HFF-Myc (cell line): ENCODE measurements at regions not wholly inside any gene's neighbourhood (a gene's known extent, or its start where the extent isn't known, plus 50 kb on each side); places are given as distances from the start of the nearest gene placed in this dataset.

Source experiments
- DNase-seq: peaks from one replicate; pipeline ENCODE4 v3.0.0-alpha.2; 2011; ENCODE audit warnings: low read depth; ENCODE audit errors: extremely low read depth
- H3K4me3 ChIP-seq: replicated peaks from 2 replicates; pipeline ENCODE4 v1.5.1; 2011; ENCODE audit warnings: low read depth, mild to moderate bottlenecking, control low read depth, low read length
- TF ChIP-seq, protein P1 (sequence below): IDR thresholded peaks from 2 replicates; pipeline ENCODE4 v1.5.1; 2012; ENCODE audit warnings: mild to moderate bottlenecking, low read depth, low read length, control low read depth; ENCODE audit errors: missing control alignments

- TF ChIP-seq, protein P1, sequence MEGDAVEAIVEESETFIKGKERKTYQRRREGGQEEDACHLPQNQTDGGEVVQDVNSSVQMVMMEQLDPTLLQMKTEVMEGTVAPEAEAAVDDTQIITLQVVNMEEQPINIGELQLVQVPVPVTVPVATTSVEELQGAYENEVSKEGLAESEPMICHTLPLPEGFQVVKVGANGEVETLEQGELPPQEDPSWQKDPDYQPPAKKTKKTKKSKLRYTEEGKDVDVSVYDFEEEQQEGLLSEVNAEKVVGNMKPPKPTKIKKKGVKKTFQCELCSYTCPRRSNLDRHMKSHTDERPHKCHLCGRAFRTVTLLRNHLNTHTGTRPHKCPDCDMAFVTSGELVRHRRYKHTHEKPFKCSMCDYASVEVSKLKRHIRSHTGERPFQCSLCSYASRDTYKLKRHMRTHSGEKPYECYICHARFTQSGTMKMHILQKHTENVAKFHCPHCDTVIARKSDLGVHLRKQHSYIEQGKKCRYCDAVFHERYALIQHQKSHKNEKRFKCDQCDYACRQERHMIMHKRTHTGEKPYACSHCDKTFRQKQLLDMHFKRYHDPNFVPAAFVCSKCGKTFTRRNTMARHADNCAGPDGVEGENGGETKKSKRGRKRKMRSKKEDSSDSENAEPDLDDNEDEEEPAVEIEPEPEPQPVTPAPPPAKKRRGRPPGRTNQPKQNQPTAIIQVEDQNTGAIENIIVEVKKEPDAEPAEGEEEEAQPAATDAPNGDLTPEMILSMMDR = no peak
- H3K4me3 ChIP-seq = no peak overlapping the region
- DNase-seq = no peak
Measured at GRCh38 chr4:152020073-152020472, 259.3 kb upstream of the GATB start.

DNA sequence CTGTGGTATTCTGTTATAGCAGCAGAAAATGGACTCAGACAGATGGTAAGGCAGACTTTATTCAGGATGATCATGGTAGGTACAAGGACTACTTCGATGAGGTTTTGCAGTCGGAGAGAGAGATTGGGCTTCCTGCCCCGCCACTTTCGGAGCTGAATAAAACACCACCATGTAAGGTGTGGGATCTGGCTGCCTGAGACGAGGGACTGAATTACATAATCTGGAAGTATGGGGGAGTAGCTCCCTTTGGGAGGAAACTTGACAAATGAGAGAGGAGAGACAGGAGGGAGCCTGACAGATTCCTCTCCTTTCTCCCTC is 255.5 kb upstream of the GATB start:
- H3K4me3 ChIP-seq = no peak overlapping the region
- DNase-seq = no peak
- TF ChIP-seq, protein P1 = no peak

DNA sequence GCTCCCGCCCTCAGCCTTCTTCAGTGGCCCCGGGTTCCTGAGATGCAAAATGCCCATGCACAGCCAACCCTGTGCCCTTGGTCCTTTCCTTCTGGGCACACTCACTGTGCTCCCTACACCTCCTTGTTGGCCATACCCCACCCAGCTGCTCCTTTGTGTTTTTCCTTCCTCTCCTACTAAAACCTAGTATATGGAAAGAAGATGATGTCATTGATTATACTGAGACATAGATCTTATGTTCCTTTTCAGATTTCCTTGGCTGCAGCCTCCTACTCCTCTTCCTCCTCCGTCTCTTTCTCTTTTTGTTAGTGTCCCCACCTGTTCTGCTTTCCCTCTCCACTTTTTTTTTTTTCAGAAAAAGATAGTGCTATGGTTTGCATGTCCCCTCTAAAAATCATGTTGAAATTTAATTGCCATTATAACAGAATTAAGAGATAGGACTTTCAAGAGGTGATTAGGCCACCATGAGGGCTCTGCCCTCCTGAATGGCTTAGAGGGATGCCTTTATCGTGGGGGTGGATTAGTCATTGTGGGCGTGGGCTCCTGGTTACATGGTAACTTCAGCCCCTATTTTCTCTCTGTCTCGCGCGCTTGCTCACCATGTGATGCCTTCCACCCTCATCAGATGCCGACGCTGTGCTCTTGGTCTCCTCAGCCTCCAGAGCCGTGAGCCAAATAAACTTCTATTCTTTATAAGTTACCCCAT is 254.9 kb upstream of the GATB start:
- H3K4me3 ChIP-seq = no peak overlapping the region
- TF ChIP-seq, protein P1 = no peak

DNA sequence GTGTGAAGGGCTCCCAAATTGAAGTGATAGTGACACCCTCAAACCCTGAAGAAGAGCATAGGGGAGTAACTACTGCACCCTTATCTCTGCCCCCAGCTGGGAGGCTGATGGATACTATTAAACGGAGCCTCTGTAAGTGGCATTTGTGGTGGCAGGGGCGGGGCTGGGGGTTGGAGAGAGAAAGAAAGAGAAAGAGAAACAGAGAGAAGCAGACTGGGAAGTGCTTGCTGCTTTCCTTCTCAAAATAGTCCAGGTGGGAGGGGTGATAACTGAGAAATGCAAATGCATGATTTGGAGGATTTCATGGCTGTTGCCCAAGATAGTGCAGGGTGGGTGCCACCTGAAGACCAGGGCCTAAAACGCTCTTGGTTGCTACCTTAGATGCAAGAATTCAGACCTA is 253.5 kb upstream of the GATB start:
- no peak for DNase-seq
- TF ChIP-seq, protein P1 = no peak
- no peak overlapping the region for H3K4me3 ChIP-seq

More for the DNA sequence above, 254.9 kb upstream of the GATB start:
- DNase-seq = no peak

DNA sequence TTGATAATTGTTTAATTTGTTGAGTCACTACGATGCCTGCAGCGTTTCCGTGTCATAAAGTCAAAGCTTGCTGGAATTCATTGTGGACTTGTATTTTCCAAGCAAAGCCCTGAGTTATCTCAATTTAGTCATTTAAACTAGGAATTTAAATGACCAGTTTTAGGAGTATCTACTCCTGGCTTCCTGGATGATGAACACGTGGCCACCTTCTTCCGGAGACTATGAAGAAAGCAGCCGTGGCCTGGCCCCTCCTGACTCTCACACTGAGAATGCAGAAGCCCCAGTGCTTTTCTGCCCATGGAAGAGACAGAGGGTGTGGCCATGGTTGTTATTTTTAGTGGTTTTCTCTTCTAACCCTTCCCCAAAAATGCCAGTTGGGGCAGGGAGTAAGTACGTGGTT is 250.7 kb upstream of the GATB start:
- H3K4me3 ChIP-seq = no peak overlapping the region
- no peak for DNase-seq
- TF ChIP-seq, protein P1 = no peak

GRCh38 chr4:152010710-152011079 is 249.9 kb upstream of the GATB start:
- DNase-seq = no peak
- TF ChIP-seq, protein P1 = no peak

More at GRCh38 chr4:152010710-152011079, 249.9 kb upstream of the GATB start:
- no peak overlapping the region for H3K4me3 ChIP-seq
